HG03175 (cell line): ENCODE measurements at regions not wholly inside any gene's neighbourhood (a gene's known extent, or its start where the extent isn't known, plus 50 kb on each side); places are given as distances from the start of the nearest gene placed in this dataset.

Experiments used
- ATAC-seq: cut with Tn5 transposase; IDR thresholded peaks from one replicate; pipeline ENCODE4 v1.9.1; 2021; ENCODE audit warnings: mild to moderate bottlenecking, moderate library complexity; ENCODE audit not compliant: unreplicated experiment

GRCh38 chr9:109910671-109911518, 130.9 kb downstream of the PALM2AKAP2 start:
- no peak for ATAC-seq

DNA sequence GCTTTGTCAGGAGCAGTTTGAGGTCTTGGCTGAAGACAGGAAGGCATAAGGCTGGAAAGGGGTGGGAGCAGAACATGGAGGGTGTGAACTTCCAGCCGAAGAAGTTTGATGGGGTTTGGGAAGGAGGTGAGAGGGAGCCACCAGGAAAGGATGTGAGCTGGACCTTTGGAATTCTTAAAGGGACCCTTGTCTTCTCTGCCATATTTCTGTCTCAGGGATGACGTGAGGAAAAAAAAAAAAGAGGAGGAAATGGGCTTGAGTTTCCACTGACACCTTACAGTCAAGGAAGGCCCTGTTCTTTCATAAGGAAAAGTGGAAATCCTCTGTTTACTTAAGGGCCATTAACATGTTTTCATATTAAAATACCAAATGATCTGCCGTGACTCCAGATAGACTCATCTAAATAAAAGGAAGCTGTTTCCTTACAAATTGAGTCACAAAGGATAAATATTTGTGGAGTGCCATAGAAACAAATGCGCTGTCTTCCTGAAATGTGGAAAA, 132.1 kb downstream of the PALM2AKAP2 start:
- ATAC-seq: no peak

GRCh38 chr9:109912726-109913460, 132.9 kb downstream of the PALM2AKAP2 start:
- peak; percentile 36 for ATAC-seq

DNA sequence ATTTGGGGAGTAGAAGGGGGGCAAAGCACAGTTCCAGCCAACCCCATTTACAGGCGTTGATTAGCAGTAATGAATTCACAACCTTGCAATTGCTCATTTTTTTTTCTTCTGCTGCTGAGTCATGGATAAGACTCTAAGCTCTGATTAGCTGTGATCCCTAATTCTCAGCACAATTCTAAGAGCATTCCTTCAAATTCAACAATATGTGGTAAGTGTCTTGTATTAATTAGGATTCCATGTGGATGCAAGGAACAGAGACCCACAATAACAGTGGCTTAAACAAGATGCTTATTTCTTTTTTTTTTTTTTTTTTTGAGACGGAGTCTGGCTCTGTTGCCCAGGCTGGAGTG, 133.4 kb downstream of the PALM2AKAP2 start:
- no peak for ATAC-seq

DNA sequence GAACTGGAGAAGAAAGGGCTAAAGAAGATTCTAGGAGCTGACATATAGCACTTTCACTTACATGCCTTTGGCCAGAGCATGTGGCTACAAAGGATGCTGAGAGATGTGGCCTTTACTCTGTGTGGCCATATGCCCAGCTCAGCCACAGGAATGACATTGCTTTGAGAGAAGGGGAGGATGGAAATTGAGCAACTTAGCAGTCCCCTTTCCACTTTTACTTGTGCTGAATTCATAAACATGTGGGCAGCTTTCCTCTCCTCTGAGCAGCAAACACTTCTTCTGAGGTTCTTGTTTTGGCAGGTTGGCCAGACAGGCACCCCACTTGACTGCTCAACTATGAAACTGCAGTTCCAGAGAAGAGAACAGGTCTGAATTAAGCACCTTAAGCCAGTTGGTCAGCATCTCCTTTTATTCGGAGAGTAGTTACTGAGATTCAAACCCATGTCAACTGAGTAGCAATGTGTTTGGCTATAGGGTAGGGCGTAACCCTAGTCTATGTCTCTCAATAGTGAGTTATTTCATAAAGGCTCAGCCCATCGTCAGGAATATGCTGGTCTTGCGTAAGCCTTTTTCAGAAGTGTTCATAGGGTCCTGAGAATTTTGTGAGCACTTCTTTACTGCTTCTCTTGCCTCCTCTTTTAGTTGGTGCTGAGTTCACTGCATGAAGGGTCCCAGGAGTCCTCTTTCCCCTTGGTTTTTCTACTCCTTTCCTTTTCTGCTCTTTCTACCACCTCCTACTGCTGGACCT, 134.5 kb downstream of the PALM2AKAP2 start:
- ATAC-seq: peak; percentile 59

- ATAC-seq: no peak
Observed at GRCh38 chr9:109916316-109916715, 136.3 kb downstream of the PALM2AKAP2 start.

DNA sequence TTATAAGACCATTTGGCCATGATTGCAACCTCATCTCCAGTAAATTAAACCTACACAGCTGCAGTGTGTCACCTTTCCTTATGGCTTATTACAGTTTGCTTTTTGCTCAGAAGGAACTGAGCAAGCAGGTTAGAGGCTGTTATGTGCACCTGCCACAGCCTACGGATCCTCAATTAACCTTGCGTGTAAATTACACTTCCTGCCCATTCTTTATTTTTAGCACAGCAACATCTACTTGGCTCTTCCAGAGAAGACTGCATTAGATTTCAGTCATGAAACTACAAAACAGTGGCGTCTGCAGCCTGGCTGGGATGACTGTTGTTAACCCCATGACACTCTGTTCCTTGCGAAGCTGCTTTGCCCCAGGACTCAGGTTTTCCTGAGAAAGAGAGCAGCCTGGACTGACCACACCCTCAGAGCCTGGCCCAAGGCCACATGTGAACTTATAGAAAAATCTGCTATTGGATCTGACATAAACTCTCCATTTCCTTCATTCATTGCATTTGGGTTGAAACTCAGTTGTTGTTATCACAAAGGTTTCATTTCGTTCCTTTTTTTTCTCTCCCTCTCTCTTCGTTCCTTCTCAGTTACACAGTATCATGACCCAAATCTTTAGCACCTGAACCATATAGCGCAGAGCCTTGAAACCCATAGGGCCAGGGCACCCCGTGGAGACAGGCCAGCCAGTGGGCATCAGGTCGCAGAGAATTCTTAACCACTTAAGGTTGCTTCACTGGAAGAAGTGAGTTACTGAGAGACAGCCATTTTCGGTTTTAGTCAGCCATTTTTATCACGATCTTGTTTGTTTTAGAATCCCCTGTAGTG, 138.6 kb downstream of the PALM2AKAP2 start:
- peak; percentile 62 for ATAC-seq

DNA sequence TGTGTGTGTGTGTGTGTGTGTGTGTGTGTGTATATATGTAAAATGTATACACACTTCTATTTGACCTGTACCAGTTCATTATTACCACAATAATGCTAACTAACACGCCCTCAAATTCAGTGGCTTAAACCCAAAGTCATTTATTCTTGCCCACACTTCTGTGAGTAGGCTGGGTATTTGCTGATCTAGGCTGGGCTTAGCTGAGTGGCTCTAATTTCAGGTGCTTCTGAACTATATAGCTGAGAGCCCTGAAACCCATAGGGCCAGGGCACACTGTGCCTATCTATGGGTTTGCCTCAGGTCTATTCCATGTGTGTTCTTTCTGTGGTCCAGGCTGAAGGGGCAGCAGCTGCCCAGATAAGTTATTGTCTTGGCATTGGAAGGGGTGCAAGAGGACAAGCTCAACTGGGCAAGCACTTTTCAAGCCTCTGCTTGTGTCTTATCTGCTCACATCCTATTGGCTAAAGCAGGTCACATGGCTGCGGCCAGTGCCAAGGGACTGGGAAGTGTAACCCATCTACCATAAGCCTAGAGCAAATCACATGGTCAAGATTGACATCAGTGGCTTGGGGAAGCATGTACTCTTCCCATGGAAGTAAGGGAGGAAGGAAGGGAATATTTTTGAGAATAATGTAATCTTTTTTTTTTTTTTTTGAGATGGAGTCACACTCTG, 139.9 kb downstream of the PALM2AKAP2 start:
- no peak for ATAC-seq

- ATAC-seq: no peak
Observed at GRCh38 chr9:109922617-109923470, 142.8 kb downstream of the PALM2AKAP2 start.

DNA sequence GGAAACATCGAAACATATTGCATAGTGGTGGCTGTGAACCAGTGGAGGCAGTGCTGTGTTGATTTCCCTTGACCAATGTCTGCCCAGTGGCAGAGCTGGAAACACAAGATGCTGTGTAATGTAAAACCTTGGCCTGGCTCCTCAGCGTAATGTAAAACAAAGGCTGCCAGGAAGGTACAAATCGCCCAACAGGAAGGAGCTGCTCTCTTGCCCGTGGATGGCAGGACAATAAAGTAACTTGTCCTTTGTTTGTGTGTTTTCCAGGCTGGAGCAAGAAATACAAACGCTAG, 143.4 kb downstream of the PALM2AKAP2 start:
- no peak for ATAC-seq

DNA sequence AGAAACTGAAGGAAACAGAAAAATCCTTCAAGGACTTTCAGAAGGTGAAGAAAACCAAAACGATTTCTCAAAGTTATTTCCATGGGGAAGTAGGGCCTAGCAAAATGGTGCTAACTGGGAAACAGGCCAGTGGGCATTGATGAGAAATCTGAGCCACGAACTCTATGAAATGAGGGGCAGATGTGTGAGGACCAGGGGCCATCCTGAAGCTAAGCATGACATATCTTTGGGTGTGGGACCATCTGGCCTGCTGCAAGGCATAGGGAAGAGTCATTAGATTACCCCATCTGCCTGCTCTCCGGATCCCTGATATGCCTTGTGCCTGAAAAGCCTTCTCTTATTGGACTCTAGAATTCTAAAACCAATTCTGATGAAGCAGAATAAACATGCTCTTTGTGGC, 143.8 kb downstream of the PALM2AKAP2 start:
- ATAC-seq: no peak

DNA sequence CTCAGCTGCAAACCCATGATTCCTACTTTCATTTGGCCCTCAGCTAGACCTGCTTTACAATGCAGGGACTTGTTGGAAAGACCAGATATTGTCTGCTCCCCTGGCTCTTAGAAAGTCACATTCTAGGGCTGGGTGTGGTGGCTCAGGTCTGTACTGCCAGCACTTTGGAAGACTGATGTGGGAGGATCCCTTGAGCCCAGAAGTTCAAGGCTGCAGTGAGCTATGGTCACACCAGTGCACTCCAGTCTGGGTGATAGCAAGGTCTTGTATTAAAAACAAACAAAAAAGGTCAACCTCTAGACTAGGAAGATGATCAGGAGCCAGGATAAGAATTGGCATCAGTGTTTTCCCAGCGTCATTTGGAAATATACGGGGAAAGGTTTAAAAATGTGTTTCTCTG, 145.8 kb downstream of the PALM2AKAP2 start:
- no peak for ATAC-seq

DNA sequence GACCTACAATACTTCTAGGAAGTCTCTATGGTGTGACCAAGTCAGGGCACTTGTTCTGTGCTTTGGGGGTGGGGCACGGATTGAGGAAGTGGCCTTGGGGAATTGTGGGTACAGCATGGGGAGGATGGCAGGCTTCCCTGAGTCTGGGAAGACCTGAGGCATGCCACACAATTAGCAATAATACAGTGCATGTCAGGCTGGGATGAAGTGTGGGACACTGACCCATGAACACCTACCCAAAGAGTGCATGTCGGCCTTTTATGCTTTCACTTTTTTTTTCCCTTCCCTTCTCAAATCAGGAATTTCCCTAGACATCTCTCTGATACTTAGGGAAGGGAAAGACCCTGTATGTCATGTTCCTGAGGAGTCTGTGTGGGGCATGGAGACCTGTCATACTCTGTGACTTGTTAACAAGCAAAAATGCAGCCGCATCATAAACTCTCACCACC, 146.4 kb downstream of the PALM2AKAP2 start:
- no peak for ATAC-seq

GRCh38 chr9:109931623-109932022, 151.6 kb downstream of the PALM2AKAP2 start:
- ATAC-seq: no peak

GRCh38 chr9:109934136-109934856, 154.3 kb downstream of the PALM2AKAP2 start:
- no peak for ATAC-seq

DNA sequence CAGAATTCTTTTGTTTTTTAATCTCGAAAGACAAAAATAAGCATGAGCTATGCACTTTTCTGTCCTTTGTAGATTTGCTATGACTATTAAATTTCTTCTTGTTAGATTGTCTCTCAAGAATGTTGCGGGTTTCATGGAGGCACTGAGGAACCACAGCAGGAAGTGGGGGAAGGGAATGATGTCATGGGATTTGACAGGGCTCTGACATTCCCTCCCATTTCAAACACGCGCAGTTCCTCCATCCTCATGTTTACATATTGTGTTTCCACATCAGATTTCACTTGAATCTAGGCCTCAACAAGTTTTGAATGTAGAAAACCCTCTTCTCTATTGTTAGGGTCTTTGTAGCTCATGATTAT, 154.8 kb downstream of the PALM2AKAP2 start:
- ATAC-seq: no peak

- no peak for ATAC-seq
Observed at GRCh38 chr9:109935406-109936087, 155.5 kb downstream of the PALM2AKAP2 start.

DNA sequence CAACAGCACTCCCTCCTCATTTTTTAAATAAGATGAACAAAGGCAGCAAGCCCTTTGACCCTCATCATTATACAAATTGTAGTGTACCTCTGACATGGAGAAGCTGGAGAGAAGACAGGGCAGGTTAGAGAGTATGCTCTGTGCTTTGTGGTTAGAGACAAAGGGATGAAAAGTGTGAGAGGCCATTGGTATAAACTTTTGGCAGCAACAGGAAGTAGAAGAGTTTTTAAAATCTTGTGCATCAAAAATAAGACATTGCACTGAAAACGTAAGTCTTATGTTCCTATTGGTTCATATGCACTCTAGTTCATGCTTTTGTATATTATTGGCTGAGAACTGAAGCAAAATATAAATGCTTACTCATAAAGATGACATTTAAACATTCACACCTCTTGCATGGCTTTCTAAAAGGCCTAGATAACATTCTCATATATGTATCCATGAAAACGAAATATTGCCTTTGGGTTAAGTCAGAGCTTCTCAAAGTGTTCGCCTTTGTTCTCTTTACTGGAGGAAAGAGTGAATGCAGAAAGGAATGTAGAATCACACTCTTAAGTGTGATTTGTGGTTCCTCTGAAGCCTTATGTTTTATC, 158.0 kb downstream of the PALM2AKAP2 start:
- ATAC-seq: no peak
